SHP77 treated with DMSO at 0.1 percent for 48 hours (cell line): ENCODE measurements at regions not wholly inside any gene's neighbourhood (a gene's known extent, or its start where the extent isn't known, plus 50 kb on each side); places are given as distances from the start of the nearest gene placed in this dataset.
"Not testable (repeated sequence)": the region's sequence is repeated elsewhere in the genome, so short reads cannot be mapped to it uniquely, and the experiment has no call there.

Experiments used
- DNase-seq: peaks from one replicate; lab custom pipeline; 2025; lab: John Stamatoyannopoulos, UW

DNA sequence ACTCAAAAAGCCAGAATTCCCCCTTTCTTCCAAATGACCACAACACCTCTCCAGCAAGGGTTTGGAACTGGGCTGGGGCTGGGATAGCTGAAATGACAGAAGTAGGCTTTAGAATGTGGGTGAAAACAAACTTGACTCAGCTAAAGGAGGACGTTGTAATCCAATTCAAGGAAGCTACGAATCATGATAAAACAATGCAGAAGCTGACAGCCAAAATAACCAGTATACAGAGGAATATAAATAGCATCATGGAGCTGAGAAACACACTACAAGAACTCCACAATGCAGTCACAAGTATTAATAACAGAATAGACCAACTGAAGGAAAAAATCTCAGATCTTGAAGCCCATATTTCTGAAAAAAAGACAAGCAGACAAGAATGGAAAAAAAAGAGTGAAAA, 95.8 kb upstream of the TET2 start:
- DNase-seq: no peak

DNA sequence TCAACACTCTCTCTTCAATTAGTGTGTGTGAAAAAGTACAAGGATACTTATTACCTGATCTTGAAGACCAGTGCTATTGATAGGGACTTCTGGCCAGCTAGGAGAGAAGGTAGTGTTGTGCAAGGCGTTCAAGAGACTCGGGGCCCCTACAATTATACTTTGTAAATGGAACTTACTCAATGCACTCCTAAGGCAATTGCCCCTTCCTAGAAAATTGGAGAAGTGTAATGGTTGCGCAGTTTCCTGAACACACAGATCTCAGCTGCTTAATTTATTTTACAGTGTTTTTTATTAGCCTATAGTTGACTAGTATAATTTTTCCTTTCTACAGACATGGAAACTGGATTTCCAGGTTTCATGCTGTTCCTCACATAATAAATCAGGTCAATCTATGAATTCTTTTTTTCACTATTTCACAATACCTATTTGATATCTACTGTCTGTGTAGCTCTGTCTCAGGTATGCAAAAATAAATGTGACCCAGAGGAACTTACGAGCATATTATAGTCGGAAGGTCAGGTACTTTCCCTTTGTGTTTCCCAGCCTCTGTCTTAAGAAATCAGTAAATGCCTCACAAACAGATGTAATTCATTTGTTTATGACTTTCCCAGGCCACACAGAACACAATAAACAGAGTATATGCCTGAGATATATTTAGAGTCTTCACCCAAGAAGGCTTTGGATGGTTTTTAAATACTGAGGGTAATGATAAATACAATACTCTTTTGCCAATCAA, 89.1 kb upstream of the TET2 start:
- no peak for DNase-seq

DNA sequence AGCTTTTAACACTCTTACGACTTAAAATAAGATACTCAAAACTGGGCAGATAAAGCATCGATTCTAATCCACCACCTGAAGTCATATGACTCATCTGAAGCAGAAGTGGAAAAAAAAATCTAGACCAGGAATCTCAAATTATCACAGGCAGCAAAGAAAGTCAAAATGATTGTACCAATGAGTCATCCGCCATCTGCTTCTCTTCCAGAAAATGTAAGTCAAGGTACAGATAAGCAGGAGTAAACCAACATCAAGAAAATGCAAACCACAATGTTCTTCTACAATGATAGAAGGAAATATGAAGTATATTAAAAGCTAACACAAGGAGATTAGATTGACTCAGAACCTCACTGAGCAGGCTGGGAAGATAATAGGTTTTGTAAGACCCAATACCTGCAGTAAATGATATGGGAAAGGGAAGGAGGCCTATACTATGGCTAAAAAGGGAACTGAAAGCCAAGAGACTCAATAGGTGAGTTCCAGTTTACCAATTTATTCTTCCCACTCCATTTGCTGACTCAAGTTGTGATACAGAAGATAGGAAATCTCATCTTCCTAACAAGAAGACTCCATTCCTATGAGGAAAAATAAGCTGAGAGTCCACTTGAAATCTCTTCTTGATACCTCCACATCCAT, 88.4 kb upstream of the TET2 start:
- no peak for DNase-seq

DNA sequence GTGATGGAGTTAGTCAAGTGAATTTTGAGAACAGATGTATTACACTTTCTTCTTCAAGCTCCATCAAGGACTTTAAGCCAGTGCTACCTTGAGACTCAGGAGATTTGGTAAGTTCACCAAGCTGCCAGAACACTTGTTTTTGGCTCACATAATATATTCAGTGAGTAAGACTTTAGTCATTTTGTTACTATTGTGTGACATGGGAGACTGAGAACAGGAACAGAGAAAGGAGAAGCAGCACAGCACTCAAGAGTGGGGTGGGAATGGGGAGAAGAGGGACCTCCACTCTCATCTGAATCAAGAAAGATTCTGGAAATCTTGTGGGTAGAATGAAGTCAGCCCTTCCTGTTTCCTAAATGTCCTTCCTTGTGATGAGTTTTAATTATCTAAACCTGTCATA, 87.3 kb upstream of the TET2 start:
- DNase-seq: no peak

DNA sequence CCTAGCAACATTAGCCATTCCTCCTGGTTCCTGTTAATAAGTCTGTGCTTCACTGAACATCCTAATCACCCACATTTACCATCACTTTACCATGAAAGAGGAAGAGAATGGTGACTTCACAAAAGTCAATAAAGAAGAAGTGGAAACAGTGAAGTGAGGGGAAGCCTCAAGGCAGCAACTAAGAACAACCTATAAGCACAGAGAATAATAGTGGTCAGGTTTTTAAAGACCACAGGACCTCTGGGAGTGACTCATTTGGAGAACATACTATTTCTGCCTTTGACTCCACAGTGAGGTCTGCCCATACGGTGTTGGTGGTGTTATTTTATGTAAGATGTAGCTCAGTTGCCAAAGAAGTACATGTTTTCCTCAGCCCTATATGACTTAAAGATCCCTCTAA, 86.0 kb upstream of the TET2 start:
- DNase-seq: no peak

DNA sequence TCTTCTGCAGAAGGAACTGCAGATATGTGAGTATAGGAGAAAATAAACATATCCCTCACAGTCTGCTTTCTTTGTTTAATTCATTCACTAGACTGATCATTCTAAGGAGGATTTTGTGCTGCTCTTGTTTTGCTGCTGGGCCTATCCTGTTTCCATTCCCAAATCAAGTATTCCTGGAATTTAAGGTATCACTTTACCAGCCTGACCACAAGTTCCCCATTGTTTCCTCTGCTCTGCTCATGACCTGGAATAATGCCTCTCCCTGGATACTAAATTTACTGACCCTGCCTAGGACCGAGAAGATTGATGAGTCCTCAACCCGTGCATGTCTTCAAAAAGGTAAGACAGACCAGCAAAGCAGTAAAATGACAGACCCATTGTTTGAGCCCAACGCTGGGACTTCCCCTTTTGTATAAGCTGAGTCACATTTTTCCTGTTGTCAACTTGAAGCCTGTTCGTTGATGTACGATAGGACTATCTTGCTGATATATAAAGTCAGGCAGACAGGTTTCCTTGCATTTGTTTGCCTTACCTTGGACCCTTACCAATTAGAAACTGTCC, 85.5 kb upstream of the TET2 start:
- DNase-seq: no peak

DNA sequence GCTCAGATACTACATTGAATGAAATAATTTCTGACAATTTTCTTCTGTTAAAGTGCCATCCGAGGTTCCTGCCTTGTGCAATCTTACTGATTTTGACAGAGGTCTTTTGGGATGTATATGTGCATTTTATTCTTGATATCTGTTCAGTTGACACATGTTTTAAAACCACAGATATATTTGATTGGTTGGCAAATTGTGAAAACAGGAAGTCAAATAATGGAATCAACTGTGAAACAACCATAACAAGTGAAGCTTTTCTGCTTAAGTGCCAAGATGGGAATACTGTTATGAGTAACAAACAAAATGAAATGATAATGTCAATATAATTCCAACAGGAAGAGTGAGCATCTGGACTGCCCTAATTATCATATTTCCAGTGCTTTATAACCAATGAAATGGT, 84.9 kb upstream of the TET2 start:
- no peak for DNase-seq

DNA sequence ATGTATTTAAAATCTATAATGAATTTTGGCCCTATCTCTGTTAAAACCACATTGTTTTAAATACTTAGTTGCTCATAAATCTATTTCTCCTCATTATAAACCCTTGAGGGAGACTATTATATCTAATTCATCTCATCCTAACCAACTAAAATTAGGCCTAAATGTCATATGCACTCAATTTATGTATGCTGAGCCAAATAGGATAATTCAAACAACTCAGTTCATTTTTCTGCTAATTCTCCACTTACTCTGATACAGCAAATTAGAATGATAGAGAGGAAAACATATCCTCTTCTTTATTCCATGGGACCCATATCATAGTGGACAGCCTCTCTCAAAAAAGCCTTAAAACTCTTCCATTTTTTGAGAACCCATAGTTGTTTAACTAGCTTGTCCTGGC, 80.3 kb upstream of the TET2 start:
- no peak for DNase-seq

DNA sequence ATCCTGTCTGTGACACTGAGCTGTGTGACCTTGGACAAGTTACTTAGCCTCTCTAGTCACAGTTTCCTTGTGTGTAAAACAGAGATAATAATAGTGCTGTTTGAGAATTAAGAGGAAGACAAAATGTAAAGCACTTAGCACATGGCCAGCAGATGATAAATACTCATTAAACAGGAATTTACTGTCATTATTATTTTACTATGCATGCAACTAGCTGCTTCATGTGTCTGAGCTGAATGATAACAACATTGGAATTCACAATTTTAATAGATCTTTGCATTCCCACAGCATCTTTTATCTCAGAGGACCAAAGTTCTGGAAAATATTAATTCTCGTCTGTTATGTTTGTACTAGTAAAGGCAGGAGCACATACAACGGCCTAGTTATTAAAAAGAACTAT, 79.2 kb upstream of the TET2 start:
- no peak for DNase-seq

DNA sequence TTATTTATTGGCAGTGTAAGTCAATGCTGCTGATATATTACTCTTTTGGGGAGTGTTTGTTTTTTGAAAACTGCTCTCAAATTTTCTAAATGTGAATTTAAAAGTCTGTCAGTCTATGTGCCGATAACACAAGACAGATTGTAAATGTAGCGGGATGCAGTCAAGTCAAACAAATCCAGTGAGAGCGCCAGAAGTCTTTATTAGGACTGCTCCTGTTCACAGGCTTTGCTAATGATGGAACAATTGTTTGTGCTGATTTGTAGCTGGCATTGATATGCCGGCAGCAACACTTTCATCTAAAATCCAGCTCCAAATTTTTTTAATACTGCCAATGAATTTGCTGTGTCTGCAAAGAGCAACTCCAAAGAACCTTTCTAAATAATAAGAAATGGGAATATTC, 78.7 kb upstream of the TET2 start:
- no peak for DNase-seq

DNA sequence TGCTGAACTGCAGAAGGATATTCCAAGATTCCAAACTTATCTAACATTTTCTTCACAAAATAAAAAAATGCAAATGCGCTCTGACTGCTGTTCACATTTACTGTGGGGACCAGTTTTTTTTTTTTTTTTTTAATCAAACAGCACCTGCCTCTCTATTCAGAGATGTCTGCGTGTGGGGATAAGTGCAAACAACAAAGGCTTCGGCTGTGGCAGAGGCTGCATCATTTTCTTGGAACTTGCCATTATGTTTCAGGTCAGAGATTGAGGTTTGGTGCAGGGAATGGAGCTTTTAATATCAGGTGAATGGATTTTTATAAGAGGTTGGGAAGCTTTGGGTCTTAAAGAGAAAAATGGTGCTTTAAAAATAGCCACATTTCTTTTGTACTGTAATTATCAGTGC, 78.2 kb upstream of the TET2 start:
- DNase-seq: peak; percentile 15

DNA sequence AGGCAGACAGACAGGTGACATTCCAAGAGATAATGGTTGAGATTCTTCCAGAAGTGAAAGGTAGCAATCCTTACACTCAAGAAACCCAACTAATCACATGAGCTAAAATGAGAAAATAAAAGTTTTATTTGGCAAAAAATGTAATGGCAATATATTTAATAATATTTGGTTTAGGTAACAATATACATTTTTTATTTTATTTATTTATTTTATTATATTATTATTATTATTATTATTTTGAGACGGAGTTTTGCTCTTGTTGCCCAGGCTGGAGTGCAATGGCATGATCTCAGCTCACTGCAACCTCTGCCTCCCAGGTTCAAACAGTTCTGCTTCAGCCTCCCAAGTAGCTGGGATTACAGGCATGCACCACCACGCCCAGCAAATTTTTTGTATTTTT, 74.6 kb upstream of the TET2 start:
- DNase-seq: not testable (repeated sequence)

DNA sequence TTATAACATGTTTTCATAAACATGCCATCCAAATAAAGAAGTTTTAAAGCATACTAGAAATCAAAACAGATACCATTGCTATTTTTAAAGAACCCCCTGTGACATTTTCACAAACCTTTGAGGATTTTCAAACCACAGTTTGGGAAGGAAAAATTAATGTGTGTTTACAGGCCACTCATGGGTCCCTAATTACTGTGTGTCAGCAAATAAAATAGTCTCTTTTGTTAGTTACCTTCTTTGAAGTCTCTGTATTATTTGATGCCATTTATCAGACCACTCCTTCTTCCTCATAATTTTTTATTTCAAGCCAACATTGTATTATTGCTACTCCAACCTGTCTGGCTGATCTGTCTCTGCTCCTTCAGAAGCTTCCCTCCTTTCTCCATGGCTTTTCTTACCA, 72.6 kb upstream of the TET2 start:
- no peak for DNase-seq

DNA sequence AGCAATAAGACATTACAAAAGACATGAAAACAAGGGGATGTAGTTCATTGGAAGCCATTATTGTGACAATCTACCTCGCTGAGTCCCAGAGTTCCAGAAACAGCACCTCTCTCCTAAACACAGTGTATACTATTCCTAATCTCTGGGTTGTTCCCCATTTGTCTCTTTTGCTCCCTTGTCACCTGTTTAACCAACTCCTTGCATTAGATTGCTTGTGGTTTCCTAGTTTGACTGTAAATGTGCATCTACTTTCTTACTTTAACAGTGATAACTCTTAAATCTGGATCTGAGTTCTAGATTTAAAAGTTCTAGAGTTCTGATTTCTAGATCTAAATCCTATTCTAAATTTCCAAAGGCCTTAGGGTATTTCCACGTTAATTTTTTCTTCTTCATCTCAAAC, 71.6 kb upstream of the TET2 start:
- DNase-seq: no peak

DNA sequence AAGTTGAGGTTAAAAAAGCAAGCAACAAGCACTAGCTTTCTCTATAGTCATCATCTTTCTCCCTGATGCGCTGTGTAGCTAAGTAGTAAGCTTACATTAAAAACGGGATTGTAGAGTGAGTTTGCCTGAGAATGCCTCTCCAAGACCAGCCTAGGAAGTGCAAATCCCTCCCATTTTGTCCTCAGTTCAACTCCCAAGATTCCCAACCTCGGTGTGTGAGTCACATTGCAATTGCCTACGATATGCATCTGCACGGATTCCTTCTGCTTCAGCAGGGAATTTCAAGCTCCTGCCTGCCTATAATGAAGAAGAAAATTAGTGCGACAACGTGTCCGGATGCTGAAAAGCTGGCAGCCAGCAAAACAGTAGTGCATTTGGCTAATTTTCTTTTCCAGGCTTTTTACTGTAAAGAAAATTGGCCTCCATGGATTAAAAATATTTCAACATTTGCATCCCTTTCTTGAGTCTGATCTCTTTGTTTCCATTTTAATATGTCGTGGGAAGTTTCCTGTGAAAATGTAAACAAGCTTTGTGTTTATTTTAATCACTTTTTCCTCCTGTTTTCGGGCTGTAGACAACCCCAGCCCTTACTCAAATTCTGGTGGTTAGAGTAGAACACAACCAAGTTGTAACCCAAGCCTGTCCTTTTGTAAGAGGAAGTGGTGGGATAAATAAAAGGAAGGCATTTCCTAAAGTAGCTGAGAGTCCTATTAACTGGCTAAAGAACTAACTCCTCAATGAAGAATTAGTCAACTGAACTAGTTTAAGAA, 58.4 kb upstream of the TET2 start:
- no peak for DNase-seq

DNA sequence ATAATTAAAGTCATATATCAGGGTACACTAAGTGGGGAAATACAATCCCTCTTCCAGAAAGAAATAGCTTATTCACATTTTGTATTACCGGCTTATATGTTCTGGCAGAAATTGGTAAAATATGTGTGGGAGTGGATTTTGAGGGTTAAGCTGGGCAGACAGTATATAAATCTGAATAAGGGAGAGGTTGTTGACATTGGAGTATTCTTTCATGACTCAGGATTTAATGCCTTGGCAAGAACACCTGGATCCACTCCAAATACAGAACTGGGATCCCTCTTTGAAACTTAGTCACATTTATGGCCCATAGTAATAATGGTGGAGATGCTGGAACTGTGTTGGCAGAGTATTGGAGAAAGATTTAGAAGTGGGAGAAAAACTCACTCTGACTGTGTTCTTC, 54.3 kb upstream of the TET2 start:
- peak; percentile 16 for DNase-seq

DNA sequence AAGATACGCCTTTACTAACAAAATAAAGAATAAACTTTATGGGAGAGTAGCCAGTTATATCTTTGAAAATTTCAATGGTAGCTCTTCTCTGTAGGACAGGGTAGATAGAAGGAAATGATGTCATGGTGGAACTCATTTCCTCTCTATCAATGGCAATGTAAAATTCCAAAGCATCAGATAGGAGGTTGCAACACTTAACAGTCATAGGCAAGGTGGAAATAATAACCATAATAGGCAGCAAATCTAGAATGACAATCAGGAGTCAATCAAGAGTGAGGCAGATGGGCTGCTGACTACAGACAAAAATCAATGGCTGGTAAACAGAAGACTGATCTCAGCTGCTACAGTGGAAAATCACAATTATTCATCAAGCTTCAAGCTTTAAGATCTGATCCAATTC, 53.9 kb upstream of the TET2 start:
- no peak for DNase-seq

DNA sequence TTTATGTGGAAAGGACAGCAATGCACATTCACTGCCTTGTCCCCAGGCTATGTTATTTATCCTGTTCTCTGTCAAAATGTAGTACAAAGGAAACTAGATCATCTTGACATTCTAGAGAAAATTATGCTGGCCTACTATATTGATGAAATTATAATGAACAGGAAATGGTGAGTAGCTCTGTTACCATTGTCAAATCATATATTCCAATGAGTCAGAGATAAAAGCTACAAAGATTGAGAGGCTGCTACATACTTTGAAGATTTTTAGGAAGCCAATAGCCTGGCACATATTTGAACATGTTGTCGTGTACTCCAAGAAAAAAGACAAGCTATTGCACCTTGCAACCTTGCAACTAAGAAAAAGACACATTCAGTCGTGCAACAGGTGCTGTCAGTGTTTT, 52.7 kb upstream of the TET2 start:
- no peak for DNase-seq
